OCI-LY1 (cell line): ENCODE measurements at regions not wholly inside any gene's neighbourhood (a gene's known extent, or its start where the extent isn't known, plus 50 kb on each side); places are given as distances from the start of the nearest gene placed in this dataset.

ENCODE experiments used
- CTCF ChIP-seq: fragments of 200-600 bp; sonication (generic), shearing (Covaris generic); IDR thresholded peaks from 2 replicates; pipeline ENCODE4 v1.5.1; 2017; ENCODE audit warnings: mild to moderate bottlenecking, antibody characterized with exemption, low read length, moderate library complexity, mixed read lengths
- EZH2 ChIP-seq: fragments of 200-600 bp; sonication (generic), shearing (Covaris generic); IDR thresholded peaks from 2 replicates; pipeline ENCODE4 v1.8.0; 2017; ENCODE audit warnings: borderline replicate concordance, mixed run types, mild to moderate bottlenecking, antibody characterized with exemption, low read length, moderate library complexity, mixed read lengths

GRCh38 chr3:89955156-89955555 lies 847.7 kb downstream of the EPHA3 start:
- TF ChIP-seq CTCF (no peak), EZH2 (no peak)
